GM12865 (cell line): ENCODE measurements at regions not wholly inside any gene's neighbourhood (a gene's known extent, or its start where the extent isn't known, plus 50 kb on each side); places are given as distances from the start of the nearest gene placed in this dataset.
"Not testable (repeated sequence)": the region's sequence is repeated elsewhere in the genome, so short reads cannot be mapped to it uniquely, and the experiment has no call there.

ENCODE experiments used
- DNase-seq: peaks from one replicate; pipeline ENCODE4 v3.0.0; 2010; ENCODE audit warnings: low read depth
- H3K4me3 ChIP-seq: 2 replicates; pipeline ENCODE4 v1.5.1; 2011; ENCODE audit warnings: mild to moderate bottlenecking, low read depth, low read length, control low read depth
- CTCF ChIP-seq: IDR thresholded peaks from 2 replicates; pipeline ENCODE4 v1.5.1; 2011; ENCODE audit warnings: low read length, control low read depth, low read depth, inconsistent platforms; ENCODE audit not compliant: insufficient read depth; ENCODE audit errors: missing control alignments

DNA sequence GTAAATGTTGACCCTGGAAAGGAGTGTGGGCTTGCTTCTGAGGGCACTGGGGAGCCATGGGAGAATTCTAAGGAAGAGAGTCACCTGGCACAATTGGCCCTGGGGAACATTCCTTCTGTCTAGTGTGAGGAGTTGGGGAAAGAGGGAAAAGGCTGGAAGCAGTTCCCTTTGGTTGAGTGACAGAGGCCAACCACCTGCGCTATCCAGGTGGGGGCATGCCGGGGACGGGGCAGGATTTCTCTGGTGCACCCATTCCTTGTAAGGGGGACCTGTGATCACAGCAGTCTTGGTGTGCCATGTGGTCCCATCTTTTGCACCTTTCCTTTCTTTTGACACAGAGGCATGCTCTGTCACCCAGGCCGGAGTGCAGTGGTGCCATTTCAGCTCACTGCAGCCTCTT is 92.1 kb upstream of the GRK3 start:
- no peak for DNase-seq
- no peak overlapping the region for H3K4me3 ChIP-seq
- TF ChIP-seq CTCF: no peak

DNA sequence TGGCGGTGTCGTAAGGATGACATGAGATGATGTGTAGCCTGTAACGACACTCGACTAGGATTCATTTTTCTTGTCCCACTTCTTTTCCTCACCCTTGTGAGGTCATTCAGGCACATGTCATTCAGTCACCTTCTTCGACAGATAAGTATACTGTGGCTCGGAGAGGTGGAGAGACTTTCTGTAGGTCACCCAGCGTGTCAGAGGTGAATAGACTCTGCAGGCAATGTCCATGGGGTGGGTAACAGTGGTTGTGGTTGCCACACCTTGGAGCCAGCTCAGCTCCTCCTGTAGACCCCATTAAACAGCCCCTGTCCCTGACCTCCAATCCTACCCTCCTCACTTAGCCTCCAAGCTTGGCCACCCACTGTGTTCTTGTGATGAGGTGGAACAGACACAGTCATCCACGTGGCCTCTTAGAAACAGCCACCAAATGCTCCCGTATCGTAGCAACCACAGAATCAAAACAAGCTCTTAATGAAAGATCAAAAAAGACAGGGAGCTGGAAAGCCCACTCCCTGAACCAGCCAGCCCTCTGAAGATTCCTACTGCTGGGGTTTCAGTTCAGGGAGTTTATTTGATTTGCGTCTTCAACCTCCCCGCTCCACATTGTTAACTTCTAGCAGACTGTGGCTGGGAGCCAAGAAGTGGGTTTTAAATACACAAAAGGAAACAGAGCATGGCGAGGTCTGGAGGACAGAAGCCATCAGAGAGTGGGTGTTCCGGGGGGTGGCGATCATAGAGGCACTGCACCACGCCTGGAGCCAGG is 89.0 kb upstream of the GRK3 start:
- no peak for TF ChIP-seq CTCF
- no peak for DNase-seq
- no peak overlapping the region for H3K4me3 ChIP-seq

DNA sequence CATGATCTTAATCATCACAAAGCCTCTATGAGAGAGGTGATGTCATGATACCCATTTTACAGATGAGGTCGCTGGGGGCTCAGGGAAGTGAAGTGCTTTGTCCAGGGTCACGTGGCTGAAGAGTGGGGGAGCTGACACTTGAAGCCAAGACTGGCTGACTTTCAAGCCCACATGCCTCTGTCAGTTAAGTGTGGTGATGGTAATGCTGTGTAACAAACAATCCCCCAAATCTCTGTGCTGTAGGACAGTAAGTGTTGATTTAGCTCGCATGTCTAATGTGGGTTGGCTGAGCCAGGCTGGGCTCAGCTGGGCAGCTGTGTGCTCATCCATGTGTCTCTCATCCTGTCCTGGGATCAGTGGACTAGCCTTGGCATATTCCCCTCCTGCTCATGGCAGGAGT is 87.1 kb upstream of the GRK3 start:
- no peak for DNase-seq
- no peak for TF ChIP-seq CTCF
- no peak overlapping the region for H3K4me3 ChIP-seq

- H3K4me3 ChIP-seq: no peak overlapping the region
- no peak for TF ChIP-seq CTCF
- DNase-seq: no peak
Measured at GRCh38 chr22:25478111-25478510, 86.4 kb upstream of the GRK3 start.

DNA sequence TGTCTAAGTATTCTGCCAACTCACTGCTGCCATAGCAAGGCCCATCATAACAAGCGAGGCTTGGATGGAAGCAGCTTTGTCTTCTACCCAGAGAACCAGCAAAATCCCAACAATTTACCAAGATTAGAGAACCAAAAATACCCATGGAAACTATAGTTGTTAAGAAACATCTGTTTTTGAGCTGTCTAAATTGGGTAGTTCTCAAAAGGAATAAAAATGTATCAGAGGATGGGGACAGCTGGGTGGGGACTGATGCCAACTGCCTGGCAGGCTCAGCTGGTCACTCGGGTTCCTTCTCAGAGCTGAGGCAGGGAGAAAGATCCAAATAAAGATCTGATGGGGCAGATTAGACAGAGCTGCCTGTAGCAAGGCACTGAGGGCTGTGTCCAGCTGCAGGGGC is 85.9 kb upstream of the GRK3 start:
- no peak for TF ChIP-seq CTCF
- DNase-seq: no peak
- no peak overlapping the region for H3K4me3 ChIP-seq

DNA sequence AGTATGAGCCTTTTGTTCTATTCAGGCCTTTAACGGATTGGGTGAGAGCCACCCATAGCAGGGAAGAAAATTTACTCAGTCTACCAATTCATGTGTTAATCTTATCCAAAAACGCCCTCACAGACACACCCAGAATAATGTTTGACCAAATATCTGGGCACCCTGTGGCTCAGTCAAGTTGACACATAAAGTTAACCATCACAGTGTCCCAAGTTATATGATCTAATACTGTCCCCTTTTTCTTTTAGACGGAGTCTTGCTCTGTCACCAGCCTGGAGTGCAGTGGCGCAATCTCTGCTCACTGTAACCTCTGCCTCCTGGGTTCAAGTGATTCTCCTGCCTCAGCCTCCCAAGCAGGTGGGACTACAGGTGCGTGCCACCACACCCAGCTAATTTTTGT is 83.6 kb upstream of the GRK3 start:
- not testable (repeated sequence) for H3K4me3 ChIP-seq, DNase-seq

- TF ChIP-seq CTCF: no peak
- DNase-seq: no peak
- no peak overlapping the region for H3K4me3 ChIP-seq
Measured at GRCh38 chr22:25482091-25482760, 82.2 kb upstream of the GRK3 start.
